GM10266 (cell line): ENCODE measurements at regions not wholly inside any gene's neighbourhood (a gene's known extent, or its start where the extent isn't known, plus 50 kb on each side); places are given as distances from the start of the nearest gene placed in this dataset.

ENCODE experiments used
- DNase-seq: peaks from one replicate; pipeline ENCODE4 v3.0.0; 2012; ENCODE audit errors: extremely low spot score
- CTCF ChIP-seq: IDR thresholded peaks from 2 replicates; pipeline ENCODE4 v1.5.1; 2012; ENCODE audit warnings: mild to moderate bottlenecking, low read depth; ENCODE audit not compliant: control insufficient read depth, insufficient read depth; ENCODE audit errors: missing control alignments

GRCh38 chr2:83481436-83481835 is 977.6 kb downstream of the SUCLG1 start:
- no peak for DNase-seq
- TF ChIP-seq CTCF: no peak

GRCh38 chr2:83478037-83478436 is 981.0 kb downstream of the SUCLG1 start:
- no peak for TF ChIP-seq CTCF
- DNase-seq: no peak

- no peak for TF ChIP-seq CTCF
- DNase-seq: no peak
These were observed 983.7 kb downstream of the SUCLG1 start for GRCh38 chr2:83475371-83475770.

- DNase-seq: no peak
- TF ChIP-seq CTCF: no peak
These were observed 987.4 kb downstream of the SUCLG1 start for GRCh38 chr2:83471655-83472054.

GRCh38 chr2:83470928-83471327 is 988.2 kb downstream of the SUCLG1 start:
- no peak for TF ChIP-seq CTCF
- DNase-seq: no peak

GRCh38 chr2:83464444-83464843 is 994.6 kb downstream of the SUCLG1 start:
- DNase-seq: no peak
- TF ChIP-seq CTCF: no peak

- DNase-seq: no peak
- TF ChIP-seq CTCF: no peak
These were observed 996.2 kb downstream of the SUCLG1 start for GRCh38 chr2:83462881-83463280.
